ENCODE measurements at regions not wholly inside any gene's neighbourhood (a gene's known extent, or its start where the extent isn't known, plus 50 kb on each side); places are given as distances from the start of the nearest gene placed in this dataset.

DNA sequence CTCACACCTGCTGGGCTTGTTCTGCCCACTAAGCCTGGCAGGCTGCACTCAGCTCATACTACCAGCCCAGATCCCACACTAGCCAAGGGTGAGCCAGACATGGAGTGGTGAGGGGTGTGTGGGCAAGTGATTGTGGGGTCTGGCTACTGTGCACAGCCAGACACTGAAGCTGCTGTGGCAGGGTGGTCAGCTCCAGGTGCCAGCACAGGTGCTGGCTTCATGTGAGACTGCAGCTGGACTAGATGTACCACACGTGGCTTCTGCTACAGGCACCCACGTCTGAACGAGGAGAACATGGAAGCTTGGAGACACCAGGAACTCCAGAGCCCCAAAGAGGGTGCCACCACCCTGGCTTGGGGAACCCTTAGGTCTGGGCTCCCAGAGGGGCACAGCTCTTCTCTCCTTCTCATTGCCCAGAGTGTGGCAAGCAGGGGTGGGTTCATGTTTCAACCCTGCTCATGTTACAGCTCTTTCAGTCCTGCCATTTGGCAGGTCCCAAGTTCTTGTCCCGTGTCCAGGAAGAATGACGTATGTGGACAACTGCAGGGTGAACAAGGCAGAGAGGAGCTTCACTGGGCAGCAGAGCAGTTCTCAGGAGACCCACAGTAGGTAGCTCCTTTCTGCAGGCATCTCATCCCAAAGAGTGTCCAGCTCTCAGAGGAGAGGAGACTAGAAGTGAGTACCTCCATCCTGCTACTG, 1624.2 kb upstream of the TMEFF2 start:
- Histone ChIP-seq H3K4me3 (no peak overlapping the region), H3K27ac (no peak overlapping the region), H3K4me1 (no peaks in the 10 kb centered on the region), H3K9me3 (peaks cover 0 to 6% (median 0%) of the 10 kb centered on the region in 3 donors), H3K27me3 (no peaks in the 10 kb centered on the region), H3K36me3 (no peaks in the 10 kb centered on the region)
- TF ChIP-seq, protein P1, sequence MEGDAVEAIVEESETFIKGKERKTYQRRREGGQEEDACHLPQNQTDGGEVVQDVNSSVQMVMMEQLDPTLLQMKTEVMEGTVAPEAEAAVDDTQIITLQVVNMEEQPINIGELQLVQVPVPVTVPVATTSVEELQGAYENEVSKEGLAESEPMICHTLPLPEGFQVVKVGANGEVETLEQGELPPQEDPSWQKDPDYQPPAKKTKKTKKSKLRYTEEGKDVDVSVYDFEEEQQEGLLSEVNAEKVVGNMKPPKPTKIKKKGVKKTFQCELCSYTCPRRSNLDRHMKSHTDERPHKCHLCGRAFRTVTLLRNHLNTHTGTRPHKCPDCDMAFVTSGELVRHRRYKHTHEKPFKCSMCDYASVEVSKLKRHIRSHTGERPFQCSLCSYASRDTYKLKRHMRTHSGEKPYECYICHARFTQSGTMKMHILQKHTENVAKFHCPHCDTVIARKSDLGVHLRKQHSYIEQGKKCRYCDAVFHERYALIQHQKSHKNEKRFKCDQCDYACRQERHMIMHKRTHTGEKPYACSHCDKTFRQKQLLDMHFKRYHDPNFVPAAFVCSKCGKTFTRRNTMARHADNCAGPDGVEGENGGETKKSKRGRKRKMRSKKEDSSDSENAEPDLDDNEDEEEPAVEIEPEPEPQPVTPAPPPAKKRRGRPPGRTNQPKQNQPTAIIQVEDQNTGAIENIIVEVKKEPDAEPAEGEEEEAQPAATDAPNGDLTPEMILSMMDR (IDR thresholded peaks at IDR 0.05): no peak
- DNase-seq: no peak
- intact Hi-C loops (cut with DNase I; ENCODE audit: low total_unique reads): no loop called here

DNA sequence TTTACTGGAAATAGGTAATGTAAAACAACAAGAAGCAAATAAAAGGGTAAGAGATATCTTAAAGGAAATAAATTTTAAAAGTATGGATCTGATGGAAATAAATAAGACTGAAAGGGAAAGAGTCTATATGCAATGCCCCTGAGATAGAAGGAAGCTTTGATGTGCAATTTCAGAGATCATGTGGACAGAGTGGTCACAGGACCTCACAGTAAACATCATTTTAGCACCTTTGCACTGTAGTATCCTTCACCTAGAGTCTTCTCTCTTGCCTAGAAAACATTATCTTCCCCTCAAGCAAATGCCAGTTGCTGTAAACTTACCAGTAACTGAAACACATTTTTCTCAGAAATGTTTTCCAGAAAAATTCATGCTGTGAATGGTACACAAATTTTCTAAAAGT, 1621.3 kb upstream of the TMEFF2 start:
- peaks cover 0 to 6% (median 0%) of the 10 kb centered on the region in 3 donors for H3K9me3 ChIP-seq
- TF ChIP-seq, protein P1 (IDR thresholded peaks at IDR 0.05): no peak
- DNase-seq: no peak
- intact Hi-C loops (cut with DNase I; ENCODE audit: low total_unique reads): no loop called here
- no peaks in the 10 kb centered on the region for H3K4me1 ChIP-seq
- H3K36me3 ChIP-seq: no peaks in the 10 kb centered on the region
- H3K4me3 ChIP-seq: no peak overlapping the region
- no peaks in the 10 kb centered on the region for H3K27me3 ChIP-seq
- no peak overlapping the region for H3K27ac ChIP-seq

DNA sequence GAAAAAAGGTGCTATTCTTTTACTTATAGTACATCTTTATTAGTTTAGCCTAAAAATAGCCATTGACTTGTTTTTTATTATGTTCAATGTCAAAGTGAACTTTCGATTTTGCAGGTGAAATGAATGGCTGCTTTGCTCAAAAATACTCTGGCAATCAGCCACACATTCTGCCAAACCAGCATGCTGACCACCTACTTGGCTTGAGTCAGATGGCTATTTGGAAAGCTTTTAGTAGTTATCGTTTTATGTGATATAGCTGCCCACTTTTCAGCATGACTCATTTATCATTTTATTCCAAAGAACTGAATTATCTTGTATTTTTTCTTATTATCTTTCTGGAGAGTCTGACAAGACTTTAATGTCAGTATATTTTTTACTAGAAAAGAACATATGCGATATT, 1615.8 kb upstream of the TMEFF2 start:
- Histone ChIP-seq H3K4me1 (no peaks in the 10 kb centered on the region), H3K9me3 (no peaks in the 10 kb centered on the region), H3K27me3 (no peaks in the 10 kb centered on the region), H3K36me3 (no peaks in the 10 kb centered on the region), H3K27ac (no peak overlapping the region), H3K4me3 (no peak overlapping the region)
- no peak for DNase-seq
- TF ChIP-seq, protein P1 (IDR thresholded peaks at IDR 0.05): no peak
- intact Hi-C loops (cut with DNase I; ENCODE audit: low total_unique reads): no loop called here

DNA sequence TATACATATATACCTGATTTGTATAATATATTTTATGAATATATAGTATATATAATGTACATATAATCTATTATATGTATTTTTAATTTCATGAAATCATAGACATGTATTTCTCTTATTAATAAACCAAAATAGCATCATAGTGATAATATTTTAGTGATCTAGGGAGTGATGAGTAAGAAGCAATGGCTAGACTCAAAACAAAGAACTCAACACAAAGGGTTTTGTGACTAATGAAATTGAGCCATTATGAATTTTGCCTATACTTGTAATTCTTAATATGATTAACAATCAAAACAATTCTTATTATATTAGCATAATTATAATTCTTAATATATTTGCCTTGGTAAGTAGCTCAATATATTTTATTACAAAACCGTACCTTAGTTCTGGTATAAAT, 1614.1 kb upstream of the TMEFF2 start:
- Histone ChIP-seq H3K4me1 (no peaks in the 10 kb centered on the region), H3K36me3 (no peaks in the 10 kb centered on the region), H3K9me3 (no peaks in the 10 kb centered on the region), H3K27me3 (no peaks in the 10 kb centered on the region), H3K4me3 (no peak overlapping the region), H3K27ac (no peak overlapping the region)
- TF ChIP-seq, protein P1 (IDR thresholded peaks at IDR 0.05): no peak
- intact Hi-C loops (cut with DNase I; ENCODE audit: low total_unique reads): no loop called here
- DNase-seq: no peak

DNA sequence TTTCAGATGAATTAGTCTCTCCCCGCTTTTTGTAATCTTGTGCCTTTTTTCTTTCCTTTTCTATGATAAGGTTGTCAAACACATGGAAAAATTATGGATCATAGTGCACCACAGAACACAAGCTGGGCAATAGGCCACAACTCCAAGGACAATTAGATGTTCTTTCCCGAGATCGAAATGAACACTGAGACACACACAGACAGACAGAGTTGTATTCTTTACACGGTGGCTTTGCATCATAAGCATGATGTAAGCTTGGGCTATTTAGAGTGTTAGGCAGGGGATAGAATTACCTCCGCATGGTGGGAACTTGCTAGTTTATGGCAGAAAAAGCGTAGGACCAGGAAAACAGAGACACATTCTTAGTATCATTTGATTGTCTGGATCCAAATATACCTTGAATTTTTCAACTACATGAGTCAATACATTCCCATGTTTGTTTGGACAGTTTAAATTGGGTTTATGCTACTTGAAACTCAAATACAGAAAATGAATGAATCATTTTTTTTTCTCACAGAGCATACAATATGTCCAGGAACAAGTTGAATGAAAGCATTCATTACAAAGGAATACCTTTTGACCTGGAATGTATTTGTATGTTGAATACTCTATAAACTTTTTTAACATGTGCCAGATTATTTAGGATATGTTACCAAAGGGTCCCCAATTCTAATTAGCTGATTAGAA, 1611.5 kb upstream of the TMEFF2 start:
- no peaks in the 10 kb centered on the region for H3K9me3 ChIP-seq
- no peaks in the 10 kb centered on the region for H3K36me3 ChIP-seq
- H3K27me3 ChIP-seq: no peaks in the 10 kb centered on the region
- H3K4me1 ChIP-seq: no peaks in the 10 kb centered on the region
- H3K27ac ChIP-seq: no peak overlapping the region
- H3K4me3 ChIP-seq: no peak overlapping the region
- intact Hi-C loops (cut with DNase I; ENCODE audit: low total_unique reads): no loop called here
- TF ChIP-seq, protein P1 (IDR thresholded peaks at IDR 0.05): no peak
- DNase-seq: no peak

Measured in tibial artery (tissue), 4 donors.